PC-3 (cell line): ENCODE measurements at regions not wholly inside any gene's neighbourhood (a gene's known extent, or its start where the extent isn't known, plus 50 kb on each side); places are given as distances from the start of the nearest gene placed in this dataset.

Experiments
- ATAC-seq: fragments of 200-7000 bp; cut with Tn5 transposase; 2 replicates; pipeline ENCODE4 v1.9.1; 2020; ENCODE audit warnings: mild to moderate bottlenecking, moderate library complexity
- BruUV-seq: library from RNA; stranded (reverse); fragments of 400-500 nt; replicated peaks from 2 replicates; lab custom pipeline; 2021; lab: Mats Ljungman, UMichigan
- CTCF ChIA-PET: fragments of 300-600 bp; sonication (Branson Sonifier 250); formaldehyde crosslinking; loops from one replicate; lab custom pipeline; 2022; ENCODE audit warnings: antibody characterized with exemption; lab: Charles Lee
- POLR2A ChIA-PET: fragments of 300-600 bp; sonication (Branson Sonifier 250); formaldehyde crosslinking; loops from one replicate; lab custom pipeline; 2022; ENCODE audit warnings: antibody characterized with exemption; ENCODE audit not compliant: unreplicated experiment; lab: Charles Lee
- DNase-seq: peaks from one replicate; pipeline ENCODE4 v3.0.0-alpha.2; 2015
- H2AFZ ChIP-seq: fragments of 300-600 bp; sonication (generic); 2 replicates; pipeline ENCODE4 v1.6.0; 2016; ENCODE audit warnings: antibody characterized with exemption, low read length
- H3F3A ChIP-seq: fragments of 300-600 bp; sonication (generic); one replicate; pipeline ENCODE4 v1.6.0; 2017; ENCODE audit warnings: antibody characterized with exemption, low read length, control low read depth, mild to moderate bottlenecking; ENCODE audit not compliant: unreplicated experiment
- H3K27ac ChIP-seq: fragments of 300-600 bp; sonication (generic); 2 replicates; pipeline ENCODE4 v1.5.1; 2016; ENCODE audit warnings: mild to moderate bottlenecking, low read length
- H3K27me3 ChIP-seq: fragments of 300-600 bp; sonication (generic); 2 replicates; pipeline ENCODE4 v1.6.1; 2016; ENCODE audit warnings: low read length, mixed read lengths
- H3K36me3 ChIP-seq: fragments of 300-600 bp; sonication (generic); 2 replicates; pipeline ENCODE4 v1.6.1; 2016; ENCODE audit warnings: low read depth, mixed run types, low read length, mixed read lengths
- H3K4me1 ChIP-seq: fragments of 300-600 bp; sonication (generic); 2 replicates; pipeline ENCODE4 v1.5.1; 2016; ENCODE audit warnings: low read length; ENCODE audit not compliant: insufficient read depth
- H3K4me2 ChIP-seq: fragments of 300-600 bp; sonication (generic); 2 replicates; pipeline ENCODE4 v1.6.0; 2016; ENCODE audit warnings: low read length
- H3K4me3 ChIP-seq: fragments of 300-600 bp; sonication (generic); 2 replicates; pipeline ENCODE4 v1.5.1; 2016; ENCODE audit warnings: mild to moderate bottlenecking, low read length, mixed read lengths
- H3K79me2 ChIP-seq: fragments of 300-600 bp; sonication (generic); 2 replicates; pipeline ENCODE4 v1.6.1; 2017; ENCODE audit warnings: low read length, mixed read lengths
- H3K9ac ChIP-seq: fragments of 300-600 bp; sonication (generic); 2 replicates; pipeline ENCODE4 v1.6.0; 2016; ENCODE audit warnings: mild to moderate bottlenecking, low read length
- H3K9me2 ChIP-seq: fragments of 300-600 bp; sonication (generic); replicated peaks from 2 replicates; pipeline ENCODE4 v1.6.1; 2016; ENCODE audit warnings: mixed run types, low read length, mixed read lengths
- H3K9me3 ChIP-seq: fragments of 300-600 bp; sonication (generic); 2 replicates; pipeline ENCODE4 v1.6.1; 2016; ENCODE audit warnings: low read length, mixed read lengths
- H4K20me1 ChIP-seq: fragments of 300-600 bp; sonication (generic); 2 replicates; pipeline ENCODE4 v1.6.1; 2016; ENCODE audit warnings: low read length, mixed read lengths
- EZH2 ChIP-seq: fragments of 300-600 bp; sonication (generic); IDR thresholded peaks from one replicate; pipeline ENCODE4 v1.6.1; 2017; ENCODE audit warnings: antibody characterized with exemption, mild to moderate bottlenecking, low read length; ENCODE audit not compliant: unreplicated experiment
- EZH2phosphoT487 ChIP-seq: fragments of 300-600 bp; sonication (generic); IDR thresholded peaks from 2 replicates; pipeline ENCODE4 v1.6.1; 2018; ENCODE audit warnings: mild to moderate bottlenecking, antibody characterized with exemption, low read length, borderline replicate concordance
- intact Hi-C: fragments of 100-400 bp; cut with micrococcal nuclease; formaldehyde crosslinking; loops from 2 replicates; pipeline ENCODE4 v1.9.0; 2023
- TF ChIP-seq, protein P1 (sequence below): fragments of 300-600 bp; sonication (generic); conservative IDR thresholded peaks from 2 replicates; pipeline ENCODE4 v1.5.1; 2017; ENCODE audit warnings: antibody characterized with exemption, low read depth, mild to moderate bottlenecking, low read length

- CTCF ChIA-PET = no interaction called here
Measured at GRCh38 chr6:84920021-84920420, 155.6 kb upstream of the TBX18 start.

DNA sequence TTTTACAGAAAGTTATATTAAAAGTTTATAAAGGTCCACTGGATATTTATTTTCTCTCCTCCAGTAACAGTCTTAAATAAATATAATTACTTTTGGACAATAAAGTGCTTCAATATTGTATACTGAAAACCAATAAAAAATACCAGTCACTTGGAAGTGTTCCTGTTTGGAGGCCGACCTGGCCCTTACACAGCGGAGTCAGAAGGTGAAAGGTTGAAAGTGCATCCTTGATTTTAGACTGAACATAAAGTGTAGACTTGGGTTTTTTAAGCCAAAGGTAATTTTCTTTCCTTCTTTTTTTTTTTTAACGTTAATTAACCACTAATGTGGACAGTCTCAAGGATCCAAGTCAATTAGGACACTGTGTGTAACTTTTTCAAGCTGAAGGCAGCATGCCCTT, 152.3 kb upstream of the TBX18 start:
- Histone ChIP-seq H3K9me3 (no peaks in the 10 kb centered on the region), H3K9me2 (no peaks in the 10 kb centered on the region), H3F3A (no peaks in the 10 kb centered on the region), H3K4me1 (no peaks in the 10 kb centered on the region), H3K79me2 (no peaks in the 10 kb centered on the region), H3K36me3 (no peaks in the 10 kb centered on the region), H3K27me3 (peaks cover 10% of the 10 kb centered on the region), H3K4me3 (no peak overlapping the region), H3K27ac (no peak overlapping the region), H4K20me1 (no peaks in the 10 kb centered on the region), H3K9ac (no peak overlapping the region), H3K4me2 (no peak overlapping the region), H2AFZ (no peak overlapping the region)
- no peak for TF ChIP-seq EZH2
- TF ChIP-seq, protein P1, sequence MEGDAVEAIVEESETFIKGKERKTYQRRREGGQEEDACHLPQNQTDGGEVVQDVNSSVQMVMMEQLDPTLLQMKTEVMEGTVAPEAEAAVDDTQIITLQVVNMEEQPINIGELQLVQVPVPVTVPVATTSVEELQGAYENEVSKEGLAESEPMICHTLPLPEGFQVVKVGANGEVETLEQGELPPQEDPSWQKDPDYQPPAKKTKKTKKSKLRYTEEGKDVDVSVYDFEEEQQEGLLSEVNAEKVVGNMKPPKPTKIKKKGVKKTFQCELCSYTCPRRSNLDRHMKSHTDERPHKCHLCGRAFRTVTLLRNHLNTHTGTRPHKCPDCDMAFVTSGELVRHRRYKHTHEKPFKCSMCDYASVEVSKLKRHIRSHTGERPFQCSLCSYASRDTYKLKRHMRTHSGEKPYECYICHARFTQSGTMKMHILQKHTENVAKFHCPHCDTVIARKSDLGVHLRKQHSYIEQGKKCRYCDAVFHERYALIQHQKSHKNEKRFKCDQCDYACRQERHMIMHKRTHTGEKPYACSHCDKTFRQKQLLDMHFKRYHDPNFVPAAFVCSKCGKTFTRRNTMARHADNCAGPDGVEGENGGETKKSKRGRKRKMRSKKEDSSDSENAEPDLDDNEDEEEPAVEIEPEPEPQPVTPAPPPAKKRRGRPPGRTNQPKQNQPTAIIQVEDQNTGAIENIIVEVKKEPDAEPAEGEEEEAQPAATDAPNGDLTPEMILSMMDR = no peak
- TF ChIP-seq EZH2phosphoT487 = no peak
- no TSS peak for BruUV-seq
- no peak for ATAC-seq
- no peak for DNase-seq
- intact Hi-C loops = no loop called here
- ChIA-PET CTCF (no interaction called here), POLR2A (interaction anchor here (0.6 kb wide), 1 partner anchor 8 kb away, joined by 4 read pairs; no protein-coding TSS in a partner anchor)

More at GRCh38 chr6:84920021-84920420, 155.6 kb upstream of the TBX18 start:
- H3K79me2 ChIP-seq = no peaks in the 10 kb centered on the region
- POLR2A ChIA-PET = no interaction called here
- H4K20me1 ChIP-seq = no peaks in the 10 kb centered on the region
- H3K9ac ChIP-seq = no peak overlapping the region
- intact Hi-C loops = no loop called here
- no peak for ATAC-seq
- no peak overlapping the region for H3K4me3 ChIP-seq
- H2AFZ ChIP-seq = no peak overlapping the region
- no peak for DNase-seq
- no peak overlapping the region for H3K27ac ChIP-seq
- no peaks in the 10 kb centered on the region for H3F3A ChIP-seq
- no peaks in the 10 kb centered on the region for H3K36me3 ChIP-seq
- no peaks in the 10 kb centered on the region for H3K9me3 ChIP-seq
- no peaks in the 10 kb centered on the region for H3K4me1 ChIP-seq
- BruUV-seq = no TSS peak
- TF ChIP-seq EZH2phosphoT487 = no peak
- TF ChIP-seq, protein P1 = no peak
- TF ChIP-seq EZH2 = no peak
- H3K4me2 ChIP-seq = no peak overlapping the region
- H3K27me3 ChIP-seq = peaks cover 32% of the 10 kb centered on the region
- no peaks in the 10 kb centered on the region for H3K9me2 ChIP-seq

DNA sequence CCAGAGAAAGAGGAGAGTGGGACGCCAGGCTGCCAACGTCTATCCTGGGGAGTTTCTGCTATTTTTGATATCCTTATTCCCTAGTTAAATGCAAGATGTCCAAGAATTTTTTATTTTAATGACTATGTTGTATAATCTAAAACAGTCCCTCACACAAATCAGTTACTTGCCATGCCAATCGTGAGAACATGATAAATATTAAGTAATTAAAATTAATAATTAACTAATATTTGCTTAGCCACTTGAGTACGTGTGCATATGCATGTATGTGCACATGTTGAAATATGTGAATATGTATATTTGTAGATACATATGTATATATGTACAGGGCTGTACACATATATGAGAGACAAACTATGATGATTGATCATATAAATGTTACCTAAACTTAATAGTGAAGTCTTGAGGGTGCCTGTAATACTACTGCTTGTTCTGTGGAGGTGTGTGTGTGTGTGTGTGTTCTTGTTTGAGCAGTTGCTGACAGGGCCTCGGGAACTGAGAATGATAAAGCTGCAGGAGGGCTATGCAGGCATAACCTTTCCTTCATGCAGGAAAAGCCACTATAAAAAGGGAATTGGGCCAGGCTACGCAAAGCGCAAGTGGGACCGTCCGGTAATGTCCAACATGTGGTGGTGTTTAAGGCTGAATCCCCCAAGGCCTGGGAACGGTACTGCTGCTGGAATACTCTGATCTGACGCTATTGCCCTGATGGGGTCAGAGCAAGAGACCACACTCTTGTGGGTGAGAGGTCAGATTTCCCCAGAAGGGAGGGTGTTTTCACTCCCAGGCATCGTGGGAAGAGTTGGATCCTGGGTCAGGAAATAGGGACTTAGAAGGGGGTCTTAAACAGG, 148.3 kb upstream of the TBX18 start:
- POLR2A ChIA-PET = no interaction called here
- H3K9me2 ChIP-seq = no peaks in the 10 kb centered on the region
- BruUV-seq = no TSS peak

More for the DNA sequence above, 148.3 kb upstream of the TBX18 start:
- CTCF ChIA-PET = no interaction called here
- intact Hi-C loops = no loop called here
- no peaks in the 10 kb centered on the region for H3K9me3 ChIP-seq
- no peak overlapping the region for H3K9ac ChIP-seq
- no peak for DNase-seq
- no peaks in the 10 kb centered on the region for H3K36me3 ChIP-seq
- no peaks in the 10 kb centered on the region for H3F3A ChIP-seq
- no peak overlapping the region for H3K4me2 ChIP-seq
- ATAC-seq = no peak
- no peak for TF ChIP-seq EZH2
- TF ChIP-seq EZH2phosphoT487 = no peak
- TF ChIP-seq, protein P1 = no peak
- H4K20me1 ChIP-seq = no peaks in the 10 kb centered on the region
- no peaks in the 10 kb centered on the region for H3K79me2 ChIP-seq
- H3K4me1 ChIP-seq = no peaks in the 10 kb centered on the region
- no peak overlapping the region for H3K4me3 ChIP-seq
- no peak overlapping the region for H2AFZ ChIP-seq
- no peak overlapping the region for H3K27ac ChIP-seq
- peaks cover 14% of the 10 kb centered on the region for H3K27me3 ChIP-seq
